LNCAP (cell line): ENCODE measurements at regions not wholly inside any gene's neighbourhood (a gene's known extent, or its start where the extent isn't known, plus 50 kb on each side); places are given as distances from the start of the nearest gene placed in this dataset.
A peak's percentile ranks its signal among the peaks of the same experiment; 100 is the strongest.

Experiments used
- CTCF ChIP-seq: fragments of 450-650 bp; IDR thresholded peaks from 2 replicates; pipeline ENCODE4 v1.5.1; 2017; ENCODE audit warnings: mild to moderate bottlenecking

GRCh38 chr12:69150083-69150795, 89.1 kb upstream of the CPSF6 start:
- no peak for TF ChIP-seq CTCF

- no peak for TF ChIP-seq CTCF
Observed at GRCh38 chr12:69150796-69151127, 88.6 kb upstream of the CPSF6 start.

GRCh38 chr12:69151254-69151764, 88.1 kb upstream of the CPSF6 start:
- no peak for TF ChIP-seq CTCF

- TF ChIP-seq CTCF, result peak; percentile 96
Observed at GRCh38 chr12:69154585-69155363, 84.6 kb upstream of the CPSF6 start.

- TF ChIP-seq CTCF, result peak; percentile 97
Observed at GRCh38 chr12:69157023-69157655, 82.2 kb upstream of the CPSF6 start.

GRCh38 chr12:69161829-69162228, 77.5 kb upstream of the CPSF6 start:
- TF ChIP-seq CTCF, result no peak

- no peak for TF ChIP-seq CTCF
Observed at GRCh38 chr12:69163681-69164362, 75.5 kb upstream of the CPSF6 start.
